ENCODE measurements at regions not wholly inside any gene's neighbourhood (a gene's known extent, or its start where the extent isn't known, plus 50 kb on each side); places are given as distances from the start of the nearest gene placed in this dataset.

DNA sequence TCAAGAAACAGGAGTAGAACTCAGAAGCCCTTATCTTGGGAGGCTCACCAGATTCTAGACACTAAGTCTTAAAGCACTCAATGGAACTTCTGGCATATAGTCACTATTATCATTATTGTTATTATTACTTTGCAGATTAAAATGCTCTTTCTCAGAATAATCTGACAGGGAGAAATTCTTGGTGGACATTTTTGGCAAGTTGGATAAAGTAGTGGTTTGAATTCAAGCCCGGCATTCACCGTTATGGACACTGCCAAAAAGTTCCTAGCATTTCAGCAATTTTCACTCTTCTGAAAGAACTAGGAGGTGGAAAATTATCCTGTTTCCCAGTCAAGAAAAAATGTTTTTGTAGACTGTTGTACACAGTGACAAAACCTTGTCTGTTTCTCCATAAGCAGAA lies 179.6 kb upstream of the ISX start:
- TF ChIP-seq, protein P1, sequence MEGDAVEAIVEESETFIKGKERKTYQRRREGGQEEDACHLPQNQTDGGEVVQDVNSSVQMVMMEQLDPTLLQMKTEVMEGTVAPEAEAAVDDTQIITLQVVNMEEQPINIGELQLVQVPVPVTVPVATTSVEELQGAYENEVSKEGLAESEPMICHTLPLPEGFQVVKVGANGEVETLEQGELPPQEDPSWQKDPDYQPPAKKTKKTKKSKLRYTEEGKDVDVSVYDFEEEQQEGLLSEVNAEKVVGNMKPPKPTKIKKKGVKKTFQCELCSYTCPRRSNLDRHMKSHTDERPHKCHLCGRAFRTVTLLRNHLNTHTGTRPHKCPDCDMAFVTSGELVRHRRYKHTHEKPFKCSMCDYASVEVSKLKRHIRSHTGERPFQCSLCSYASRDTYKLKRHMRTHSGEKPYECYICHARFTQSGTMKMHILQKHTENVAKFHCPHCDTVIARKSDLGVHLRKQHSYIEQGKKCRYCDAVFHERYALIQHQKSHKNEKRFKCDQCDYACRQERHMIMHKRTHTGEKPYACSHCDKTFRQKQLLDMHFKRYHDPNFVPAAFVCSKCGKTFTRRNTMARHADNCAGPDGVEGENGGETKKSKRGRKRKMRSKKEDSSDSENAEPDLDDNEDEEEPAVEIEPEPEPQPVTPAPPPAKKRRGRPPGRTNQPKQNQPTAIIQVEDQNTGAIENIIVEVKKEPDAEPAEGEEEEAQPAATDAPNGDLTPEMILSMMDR (IDR thresholded peaks at IDR 0.05 in 8 of 11, conservative IDR thresholded peaks at IDR 0.05 in 3 of 11) = no peak
- TF ChIP-seq POLR2A (IDR thresholded peaks at IDR 0.05) (no peak), POLR2AphosphoS5 (IDR thresholded peaks at IDR 0.05) (no peak)

Measured in spleen (tissue), 7 donors.